Caco-2 (cell line): ENCODE measurements at regions not wholly inside any gene's neighbourhood (a gene's known extent, or its start where the extent isn't known, plus 50 kb on each side); places are given as distances from the start of the nearest gene placed in this dataset.

Experiments used
- BruUV-seq: library from RNA; stranded (reverse); fragments of 400-500 nt; replicated peaks from 2 replicates; lab custom pipeline; 2021; lab: Mats Ljungman, UMichigan
- CTCF ChIA-PET: fragments of 300-600 bp; sonication (Branson Sonifier 250); formaldehyde crosslinking; loops from one replicate; lab custom pipeline; 2022; ENCODE audit warnings: antibody characterized with exemption; lab: Charles Lee
- POLR2A ChIA-PET: fragments of 300-600 bp; sonication (Branson Sonifier 250); formaldehyde crosslinking; loops from one replicate; lab custom pipeline; 2022; ENCODE audit warnings: antibody characterized with exemption; lab: Charles Lee
- DNase-seq, 2 experiments: peaks; one replicate each; pipeline versions ENCODE4 v3.0.0 to v3.0.0-alpha.2; 2020 to 2022
- H3K27me3 ChIP-seq: replicated peaks from 2 replicates; pipeline ENCODE4 v1.6.0; 2011; ENCODE audit warnings: low read length; ENCODE audit not compliant: control insufficient read depth, insufficient read depth
- H3K36me3 ChIP-seq: 2 replicates; pipeline ENCODE4 v1.5.1; 2011; ENCODE audit warnings: low read length; ENCODE audit not compliant: control insufficient read depth, insufficient read depth
- H3K4me1 ChIP-seq: fragments of 250-450 bp; sonication (Bioruptor Pico); 2 replicates; pipeline ENCODE4 v1.5.1; 2020; ENCODE audit warnings: mild to moderate bottlenecking
- H3K4me3 ChIP-seq: 2 replicates; pipeline ENCODE4 v1.5.1; 2011; ENCODE audit warnings: low read depth, mild to moderate bottlenecking, control low read depth, low read length
- H3K9me3 ChIP-seq: fragments of 250-450 bp; sonication (Bioruptor Pico); 2 replicates; pipeline ENCODE4 v1.5.1; 2020; ENCODE audit warnings: mild to moderate bottlenecking, moderate library complexity
- H3K27ac Mint-ChIP-seq: one replicate; pipeline ENCODE4 v1.8.0; 2022; ENCODE audit warnings: mixed read lengths; ENCODE audit not compliant: unreplicated experiment
- H3K27me3 Mint-ChIP-seq: one replicate; pipeline ENCODE4 v1.8.0; 2022; ENCODE audit warnings: mixed read lengths; ENCODE audit not compliant: insufficient read depth, unreplicated experiment
- H3K36me3 Mint-ChIP-seq: one replicate; pipeline ENCODE4 v1.8.0; 2022; ENCODE audit warnings: mild to moderate bottlenecking, mixed read lengths; ENCODE audit not compliant: insufficient read depth, unreplicated experiment
- H3K4me1 Mint-ChIP-seq: one replicate; pipeline ENCODE4 v1.8.0; 2022; ENCODE audit warnings: low read depth, mixed read lengths; ENCODE audit not compliant: unreplicated experiment
- H3K4me3 Mint-ChIP-seq: one replicate; pipeline ENCODE4 v1.8.0; 2022; ENCODE audit warnings: mild to moderate bottlenecking, moderate library complexity, mixed read lengths; ENCODE audit not compliant: unreplicated experiment
- H3K9me3 Mint-ChIP-seq: one replicate; pipeline ENCODE4 v1.8.0; 2022; ENCODE audit warnings: mixed read lengths; ENCODE audit not compliant: unreplicated experiment
- intact Hi-C: fragments of 100-400 bp; cut with micrococcal nuclease; formaldehyde crosslinking; loops from one replicate; pipeline ENCODE4 v1.10.0; 2022; ENCODE audit not compliant: unreplicated experiment
- TF ChIP-seq, protein P1 (sequence below), 2 experiments: fragments of 200-600 bp in 1 of 2; IDR thresholded peaks; 1 replicate in 1 of 2; 2 replicates in 1 of 2; pipeline versions ENCODE4 v1.5.1 to v1.8.0; 2011 to 2022; ENCODE audit warnings: antibody characterized with exemption in 1 of 2, control low read depth in 1 of 2, inconsistent platforms in 1 of 2, low read depth in 1 of 2, low read length in 1 of 2, mild to moderate bottlenecking in 1 of 2, moderate library complexity in 1 of 2; ENCODE audit not compliant: insufficient read depth in 1 of 2, severe bottlenecking in 1 of 2, unreplicated experiment in 1 of 2

DNA sequence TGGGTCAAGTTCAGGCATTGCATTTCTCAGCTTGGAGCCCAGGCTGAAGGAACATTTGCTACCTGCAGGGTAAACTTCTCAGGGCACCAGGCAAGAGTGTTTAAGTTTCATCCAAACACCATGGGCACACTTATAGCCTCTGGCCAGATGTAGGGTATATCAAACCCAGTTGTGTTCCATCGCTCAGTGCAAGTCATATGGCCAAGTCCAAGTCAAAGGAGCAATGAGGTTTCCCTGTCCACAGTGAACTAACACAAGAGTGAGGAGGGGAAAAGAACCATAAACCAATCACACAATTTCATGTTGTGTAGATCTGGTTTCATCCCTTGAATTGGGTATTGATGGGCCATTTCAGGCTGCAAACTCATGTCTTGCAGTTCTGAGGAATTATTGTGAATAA, 107.2 kb downstream of the SOX11 start:
- H3K4me1 Mint-ChIP-seq, result peaks cover 7% of the 10 kb centered on the region
- H3K27me3 Mint-ChIP-seq, result no peaks in the 10 kb centered on the region
- no TSS peak for BruUV-seq
- peaks cover 37% of the 10 kb centered on the region for H3K9me3 Mint-ChIP-seq
- no peaks in the 10 kb centered on the region for H3K4me1 ChIP-seq
- peaks cover 7% of the 10 kb centered on the region; the same call in 1 of the 2 replicates for H3K9me3 ChIP-seq
- H3K4me3 Mint-ChIP-seq, result no peak overlapping the region
- ChIA-PET CTCF (no interaction called here), POLR2A (no interaction called here)
- intact Hi-C loops, result no loop called here
- H3K27ac Mint-ChIP-seq, result no peak overlapping the region
- H3K4me3 ChIP-seq, result no peak overlapping the region
- no peak for DNase-seq
- TF ChIP-seq, protein P1, sequence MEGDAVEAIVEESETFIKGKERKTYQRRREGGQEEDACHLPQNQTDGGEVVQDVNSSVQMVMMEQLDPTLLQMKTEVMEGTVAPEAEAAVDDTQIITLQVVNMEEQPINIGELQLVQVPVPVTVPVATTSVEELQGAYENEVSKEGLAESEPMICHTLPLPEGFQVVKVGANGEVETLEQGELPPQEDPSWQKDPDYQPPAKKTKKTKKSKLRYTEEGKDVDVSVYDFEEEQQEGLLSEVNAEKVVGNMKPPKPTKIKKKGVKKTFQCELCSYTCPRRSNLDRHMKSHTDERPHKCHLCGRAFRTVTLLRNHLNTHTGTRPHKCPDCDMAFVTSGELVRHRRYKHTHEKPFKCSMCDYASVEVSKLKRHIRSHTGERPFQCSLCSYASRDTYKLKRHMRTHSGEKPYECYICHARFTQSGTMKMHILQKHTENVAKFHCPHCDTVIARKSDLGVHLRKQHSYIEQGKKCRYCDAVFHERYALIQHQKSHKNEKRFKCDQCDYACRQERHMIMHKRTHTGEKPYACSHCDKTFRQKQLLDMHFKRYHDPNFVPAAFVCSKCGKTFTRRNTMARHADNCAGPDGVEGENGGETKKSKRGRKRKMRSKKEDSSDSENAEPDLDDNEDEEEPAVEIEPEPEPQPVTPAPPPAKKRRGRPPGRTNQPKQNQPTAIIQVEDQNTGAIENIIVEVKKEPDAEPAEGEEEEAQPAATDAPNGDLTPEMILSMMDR (IDR thresholded peaks at IDR 0.05; ENCODE audit: insufficient read depth in 1 of 2, low read depth in 1 of 2, low read length in 1 of 2, severe bottlenecking in 1 of 2, unreplicated experiment in 1 of 2), result no peak
- H3K27me3 ChIP-seq, result no peaks in the 10 kb centered on the region
- H3K36me3 Mint-ChIP-seq, result no peaks in the 10 kb centered on the region
- H3K36me3 ChIP-seq, result no peaks in the 10 kb centered on the region

DNA sequence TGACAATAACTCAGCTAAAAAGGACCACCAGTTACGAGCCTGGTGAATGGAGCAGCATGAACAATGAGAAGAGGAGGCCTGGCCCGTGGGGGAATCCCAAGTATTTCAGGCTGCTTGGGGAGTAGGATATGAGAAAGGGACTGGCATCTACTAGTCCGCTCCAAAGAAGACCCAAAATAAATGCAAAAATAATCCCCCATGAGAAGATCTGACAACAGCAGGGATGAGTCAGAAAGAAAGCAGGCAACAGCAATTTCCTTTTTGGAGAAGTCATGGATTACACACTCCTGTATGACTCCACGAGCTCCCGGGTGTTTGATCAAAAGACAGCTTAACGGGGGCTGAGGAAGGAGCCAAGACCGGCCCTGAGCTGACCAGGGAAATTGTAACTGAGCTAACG, 111.4 kb downstream of the SOX11 start:
- ChIA-PET CTCF (no interaction called here), POLR2A (no interaction called here)
- Histone ChIP-seq H3K27me3 (no peaks in the 10 kb centered on the region), H3K36me3 (no peaks in the 10 kb centered on the region), H3K9me3 (0 out of 2 replicates have a peak, but pooled peaks cover 5% of the 10 kb centered on the region), H3K4me3 (no peak overlapping the region), H3K4me1 (no peaks in the 10 kb centered on the region)
- no TSS peak for BruUV-seq
- Mint-ChIP-seq H3K27me3 (no peaks in the 10 kb centered on the region), H3K9me3 (peaks cover 48% of the 10 kb centered on the region), H3K36me3 (no peaks in the 10 kb centered on the region), H3K4me1 (peaks cover 7% of the 10 kb centered on the region), H3K27ac (no peak overlapping the region), H3K4me3 (no peak overlapping the region)
- TF ChIP-seq, protein P1 (IDR thresholded peaks at IDR 0.05; ENCODE audit: insufficient read depth in 1 of 2, low read depth in 1 of 2, low read length in 1 of 2, severe bottlenecking in 1 of 2, unreplicated experiment in 1 of 2), result no peak
- DNase-seq, result no peak
- intact Hi-C loops, result no loop called here

DNA sequence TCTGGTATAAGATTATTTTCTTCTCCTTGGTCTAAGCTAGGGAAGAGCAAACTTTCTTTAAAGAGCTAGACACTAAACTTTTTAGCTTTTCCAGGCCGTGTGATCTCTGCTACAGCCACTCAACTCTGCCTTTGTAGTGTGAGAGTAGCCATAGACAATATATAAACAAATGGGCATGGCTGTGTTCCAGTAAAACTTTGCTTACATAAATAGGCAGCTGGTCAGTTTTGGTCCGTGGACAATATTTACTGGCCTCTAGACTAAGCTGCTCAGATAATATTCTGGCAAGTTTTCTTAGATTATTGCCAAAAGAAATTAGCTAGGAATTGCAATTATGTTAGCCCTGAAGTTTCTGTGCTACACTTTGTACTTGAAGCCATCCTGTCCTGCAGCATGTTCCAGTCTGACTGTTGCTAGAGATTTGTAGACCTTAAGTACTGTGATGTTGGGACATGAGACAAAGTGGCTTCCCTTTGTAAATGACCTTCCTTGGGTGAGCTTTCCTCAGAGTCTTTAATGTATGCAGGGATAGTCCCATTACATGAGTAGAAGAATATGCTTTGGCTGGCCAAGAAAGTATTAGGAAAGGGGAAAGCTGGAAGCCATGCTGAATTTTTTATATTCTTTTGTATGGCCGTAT, 126.9 kb downstream of the SOX11 start:
- H3K4me3 ChIP-seq, result no peak overlapping the region
- no peaks in the 10 kb centered on the region for H3K9me3 Mint-ChIP-seq
- no peaks in the 10 kb centered on the region for H3K4me1 Mint-ChIP-seq
- no TSS peak for BruUV-seq
- no peaks in the 10 kb centered on the region for H3K4me1 ChIP-seq
- no peaks in the 10 kb centered on the region for H3K27me3 Mint-ChIP-seq
- no peaks in the 10 kb centered on the region for H3K27me3 ChIP-seq
- H3K27ac Mint-ChIP-seq, result no peak overlapping the region
- H3K9me3 ChIP-seq, result no peaks in the 10 kb centered on the region
- CTCF ChIA-PET, result no interaction called here
- intact Hi-C loops, result no loop called here
- H3K36me3 Mint-ChIP-seq, result no peaks in the 10 kb centered on the region
- POLR2A ChIA-PET, result no interaction called here
- TF ChIP-seq, protein P1 (IDR thresholded peaks at IDR 0.05; ENCODE audit: insufficient read depth in 1 of 2, low read depth in 1 of 2, low read length in 1 of 2, severe bottlenecking in 1 of 2, unreplicated experiment in 1 of 2), result no peak
- no peak for DNase-seq
- H3K36me3 ChIP-seq, result no peaks in the 10 kb centered on the region
- no peak overlapping the region for H3K4me3 Mint-ChIP-seq
